ENCODE measurements at regions not wholly inside any gene's neighbourhood (a gene's known extent, or its start where the extent isn't known, plus 50 kb on each side); places are given as distances from the start of the nearest gene placed in this dataset.
A peak's percentile ranks its signal among the peaks of the same experiment; 100 is the strongest.

DNA sequence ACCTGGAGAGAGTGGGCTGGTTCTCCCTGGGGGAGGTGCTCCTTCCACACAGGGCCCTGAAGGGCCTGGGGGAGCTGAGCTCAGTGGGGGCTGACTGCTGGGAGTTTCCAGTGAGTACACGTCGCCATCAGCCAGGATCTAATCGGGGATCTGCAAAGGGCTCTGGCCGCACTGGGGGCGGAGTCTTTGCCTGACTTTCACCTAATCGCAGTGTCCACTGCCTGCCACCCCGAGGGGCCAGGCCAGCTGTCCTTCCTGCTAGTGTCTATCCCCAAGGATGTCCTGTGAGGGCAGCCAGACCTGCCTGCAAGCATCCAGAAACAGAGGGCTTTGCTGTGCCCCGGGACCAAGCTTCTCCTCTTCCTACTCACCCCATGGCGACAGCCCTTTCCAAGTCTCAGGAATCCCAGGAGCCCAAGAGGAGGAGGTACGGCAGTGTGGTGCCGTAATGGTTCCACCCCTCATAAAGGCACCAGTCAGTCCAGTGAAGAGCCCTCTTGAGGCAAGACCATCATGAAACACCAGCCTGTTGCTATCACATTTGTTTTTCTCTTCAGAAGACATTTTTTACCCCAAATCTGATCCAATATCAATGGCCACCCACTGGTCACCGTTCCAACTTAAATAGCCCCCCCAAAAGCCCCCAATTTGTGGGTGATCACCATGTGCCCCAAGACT lies 243.1 kb upstream of the ECI2 start:
- 8% methylated on average over 12 of the region's 12 CpGs for whole genome bisulfite sequencing (ENCODE audit: insufficient coverage, low coverage, missing lambda C conversion rate)
- Histone ChIP-seq H3K27me3 (ENCODE audit: control insufficient read depth in 2 of 2, insufficient read depth in 2 of 2, low read length in 2 of 2) (peaks cover 0 to 17% of the 10 kb centered on the region in 2 experiments; a peak in 3 of 5 replicates), H3K36me3 (ENCODE audit: control insufficient read depth, insufficient read depth, low read length) (no peaks in the 10 kb centered on the region), H3K4me3 (no peak overlapping the region), H3K79me2 (ENCODE audit: control insufficient read depth, insufficient read depth, low read length) (no peaks in the 10 kb centered on the region), H3K9me3 (replicated peaks; ENCODE audit: control insufficient read depth, insufficient read depth, low read depth, low read length) (0 out of 2 replicates have a peak, but pooled peaks cover under 1% of the 10 kb centered on the region), H3K4me2 (ENCODE audit: insufficient read depth, low read length) (peak overlapping the region; percentile 66), H3K9ac (ENCODE audit: insufficient read depth in 1 of 2, low read depth in 2 of 2, low read length in 2 of 2) (peak overlapping the region in 1 of 2 experiments; percentile 38; a peak in 2 of 4 replicates), H3K4me1 (replicated peaks in 1 of 2; ENCODE audit: control insufficient read depth in 2 of 2, insufficient read depth in 2 of 2, low read length in 2 of 2) (peaks cover 10 to 37% of the 10 kb centered on the region in 2 experiments), H2AFZ (ENCODE audit: low read depth, low read length) (peak overlapping the region; percentile 22; the same call in 1 of the 2 replicates), H4K20me1 (replicated peaks; ENCODE audit: control insufficient read depth, insufficient read depth, low read length) (no peaks in the 10 kb centered on the region), H3K9me1 (ENCODE audit: control insufficient read depth, insufficient read depth, low read length) (no peaks in the 10 kb centered on the region), H3K27ac (ENCODE audit: extremely low read depth, low read depth, low read length) (no peak overlapping the region)
- peak; percentile 30 to 68 (median 40) for DNase-seq (ENCODE audit: extremely low read depth in 1 of 4, low spot score in 3 of 4)
- in situ Hi-C loops (cut with MboI) (no loop called here), intact Hi-C loops (cut with micrococcal nuclease) (no loop called here)
- CTCF ChIA-PET (ENCODE audit: low intra/inter-chr PET ratio) = no interaction called here
- POLR2A ChIA-PET = interaction anchor here (0.6 kb wide), 1 partner anchor 53 kb away, joined by 3 read pairs; no protein-coding TSS in a partner anchor
- FAIRE-seq = no peak
- peak; percentile 63 for ATAC-seq
- no TSS peak for BruUV-seq (replicated peaks)
- peak; percentile 94 for TF ChIP-seq CXXC5 (CRISPR knock-in tag; IDR thresholded peaks at IDR 0.05)
- TF ChIP-seq, protein P1, sequence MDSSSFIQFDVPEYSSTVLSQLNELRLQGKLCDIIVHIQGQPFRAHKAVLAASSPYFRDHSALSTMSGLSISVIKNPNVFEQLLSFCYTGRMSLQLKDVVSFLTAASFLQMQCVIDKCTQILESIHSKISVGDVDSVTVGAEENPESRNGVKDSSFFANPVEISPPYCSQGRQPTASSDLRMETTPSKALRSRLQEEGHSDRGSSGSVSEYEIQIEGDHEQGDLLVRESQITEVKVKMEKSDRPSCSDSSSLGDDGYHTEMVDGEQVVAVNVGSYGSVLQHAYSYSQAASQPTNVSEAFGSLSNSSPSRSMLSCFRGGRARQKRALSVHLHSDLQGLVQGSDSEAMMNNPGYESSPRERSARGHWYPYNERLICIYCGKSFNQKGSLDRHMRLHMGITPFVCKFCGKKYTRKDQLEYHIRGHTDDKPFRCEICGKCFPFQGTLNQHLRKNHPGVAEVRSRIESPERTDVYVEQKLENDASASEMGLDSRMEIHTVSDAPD (CRISPR knock-in tag; IDR thresholded peaks at IDR 0.05) = no peak
- TF ChIP-seq, protein P2, sequence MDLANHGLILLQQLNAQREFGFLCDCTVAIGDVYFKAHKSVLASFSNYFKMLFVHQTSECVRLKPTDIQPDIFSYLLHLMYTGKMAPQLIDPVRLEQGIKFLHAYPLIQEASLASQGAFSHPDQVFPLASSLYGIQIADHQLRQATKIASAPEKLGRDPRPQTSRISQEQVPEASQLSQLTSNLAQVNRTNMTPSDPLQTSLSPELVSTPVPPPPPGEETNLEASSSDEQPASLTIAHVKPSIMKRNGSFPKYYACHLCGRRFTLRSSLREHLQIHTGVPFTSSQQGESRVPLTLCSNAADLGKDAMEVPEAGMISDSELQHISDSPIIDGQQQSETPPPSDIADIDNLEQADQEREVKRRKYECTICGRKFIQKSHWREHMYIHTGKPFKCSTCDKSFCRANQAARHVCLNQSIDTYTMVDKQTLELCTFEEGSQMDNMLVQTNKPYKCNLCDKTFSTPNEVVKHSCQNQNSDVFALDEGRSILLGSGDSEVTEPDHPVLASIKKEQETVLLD (IDR thresholded peaks at IDR 0.05) = no peak
- TF ChIP-seq RNF2 (IDR thresholded peaks at IDR 0.05) = peak; percentile 23; the same call in 1 of the 2 replicates
- TF ChIP-seq MAZ (CRISPR knock-in tag; conservative IDR thresholded peaks at IDR 0.05 in 1 of 2, IDR thresholded peaks at IDR 0.05 in 1 of 2) = peak; percentile 62 to 86
- no peak for TF ChIP-seq ZNF717 (CRISPR knock-in tag; IDR thresholded peaks at IDR 0.05)
- TF ChIP-seq ZNF766 (CRISPR knock-in tag; conservative IDR thresholded peaks at IDR 0.05) = peak; percentile 82; the same call in 1 of the 2 replicates
- TF ChIP-seq DNMT1 (IDR thresholded peaks at IDR 0.05) = no peak
- TF ChIP-seq SMARCE1 (IDR thresholded peaks at IDR 0.05) = peak; percentile 57; the same call in 1 of the 2 replicates
- TF ChIP-seq, protein P3, sequence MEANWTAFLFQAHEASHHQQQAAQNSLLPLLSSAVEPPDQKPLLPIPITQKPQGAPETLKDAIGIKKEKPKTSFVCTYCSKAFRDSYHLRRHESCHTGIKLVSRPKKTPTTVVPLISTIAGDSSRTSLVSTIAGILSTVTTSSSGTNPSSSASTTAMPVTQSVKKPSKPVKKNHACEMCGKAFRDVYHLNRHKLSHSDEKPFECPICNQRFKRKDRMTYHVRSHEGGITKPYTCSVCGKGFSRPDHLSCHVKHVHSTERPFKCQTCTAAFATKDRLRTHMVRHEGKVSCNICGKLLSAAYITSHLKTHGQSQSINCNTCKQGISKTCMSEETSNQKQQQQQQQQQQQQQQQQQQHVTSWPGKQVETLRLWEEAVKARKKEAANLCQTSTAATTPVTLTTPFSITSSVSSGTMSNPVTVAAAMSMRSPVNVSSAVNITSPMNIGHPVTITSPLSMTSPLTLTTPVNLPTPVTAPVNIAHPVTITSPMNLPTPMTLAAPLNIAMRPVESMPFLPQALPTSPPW (CRISPR knock-in tag; IDR thresholded peaks at IDR 0.05) = peak; percentile 73; the same call in 1 of the 2 replicates
- no peak for TF ChIP-seq HDAC2 (IDR thresholded peaks at IDR 0.05)
- TF ChIP-seq POLR2AphosphoS5 (IDR thresholded peaks at IDR 0.05; ENCODE audit: control insufficient read depth, insufficient read depth, low read depth, low read length) = no peak
- TF ChIP-seq MYC (IDR thresholded peaks at IDR 0.05; ENCODE audit: low read depth, low read length) = peak; percentile 44; the same call in 1 of the 2 replicates
- TF ChIP-seq MYC (CRISPR knock-in tag; IDR thresholded peaks at IDR 0.05; ENCODE audit: borderline replicate concordance, low read depth) = peak; percentile 9; the same call in 1 of the 2 replicates

All from K562 (cell line).